GM12878 (cell line): ENCODE measurements at regions not wholly inside any gene's neighbourhood (a gene's known extent, or its start where the extent isn't known, plus 50 kb on each side); places are given as distances from the start of the nearest gene placed in this dataset.

Experiments
- ATF7 ChIP-seq: fragments of 450-650 bp; IDR thresholded peaks from 2 replicates; pipeline ENCODE4 v1.6.1; 2016; ENCODE audit warnings: low read depth, mild to moderate bottlenecking
- BMI1 ChIP-seq: fragments of 450-650 bp; IDR thresholded peaks from 2 replicates; pipeline ENCODE4 v1.6.1; 2016; ENCODE audit warnings: mild to moderate bottlenecking, moderate library complexity, borderline replicate concordance
- EP300 ChIP-seq, 2 experiments: fragments of 150-350 bp in 1 of 2; IDR thresholded peaks; 2 replicates each; pipeline ENCODE4 v1.6.1; 2011 to 2012; ENCODE audit warnings: low read depth in 2 of 2, low read length in 2 of 2, borderline replicate concordance in 1 of 2, improper control_type of control experiment in 1 of 2, inconsistent platforms in 1 of 2; ENCODE audit not compliant: control insufficient read depth in 1 of 2
- HDAC2 ChIP-seq: fragments of 200-600 bp; sonication (generic); IDR thresholded peaks from 2 replicates; pipeline ENCODE4 v1.6.1; 2017
- JUNB ChIP-seq: IDR thresholded peaks from 2 replicates; pipeline ENCODE4 v1.6.1; 2016; ENCODE audit warnings: antibody characterized with exemption, mild to moderate bottlenecking
- KAT2A ChIP-seq: conservative IDR thresholded peaks from 2 replicates; pipeline ENCODE4 v1.6.1; 2011; ENCODE audit warnings: low read depth, low read length; ENCODE audit not compliant: control insufficient read depth
- MEF2A ChIP-seq: IDR thresholded peaks from 2 replicates; pipeline ENCODE4 v1.6.1; 2011; ENCODE audit warnings: low read depth, mild to moderate bottlenecking, low read length, moderate library complexity; ENCODE audit not compliant: insufficient read depth
- NBN ChIP-seq: fragments of 450-650 bp; IDR thresholded peaks from 2 replicates; pipeline ENCODE4 v1.6.1; 2016
- NFIC ChIP-seq: IDR thresholded peaks from 2 replicates; pipeline ENCODE4 v1.6.1; 2012; ENCODE audit warnings: low read depth, mild to moderate bottlenecking, inconsistent platforms, low read length, moderate library complexity
- PAX5 ChIP-seq: IDR thresholded peaks from 2 replicates; pipeline ENCODE4 v1.6.1; 2011; ENCODE audit warnings: low read depth, low read length, borderline replicate concordance
- SIX5 ChIP-seq: IDR thresholded peaks from 2 replicates; pipeline ENCODE4 v1.6.1; 2011; ENCODE audit warnings: mild to moderate bottlenecking, low read depth, low read length, moderate library complexity; ENCODE audit not compliant: severe bottlenecking
- SMC3 ChIP-seq: IDR thresholded peaks from 2 replicates; pipeline ENCODE4 v1.6.1; 2011; ENCODE audit warnings: low read length, improper control_type of control experiment, borderline replicate concordance
- YY1 ChIP-seq: IDR thresholded peaks from 2 replicates; pipeline ENCODE4 v1.6.1; 2011; ENCODE audit warnings: low read depth, mild to moderate bottlenecking, low read length
- TF ChIP-seq, protein P1 (sequence below): fragments of 450-650 bp; IDR thresholded peaks from 2 replicates; pipeline ENCODE4 v1.6.1; 2017; ENCODE audit warnings: mild to moderate bottlenecking, low read depth, inconsistent platforms; ENCODE audit not compliant: poor library complexity, severe bottlenecking
- TF ChIP-seq, protein P2 (sequence below), 3 experiments: IDR thresholded peaks in 2 of 3; conservative IDR thresholded peaks in 1 of 3; 2 replicates each; pipeline ENCODE4 v1.5.1; 2011; ENCODE audit warnings: low read depth in 3 of 3, low read length in 3 of 3, mild to moderate bottlenecking in 3 of 3, control low read depth in 2 of 3, moderate library complexity in 2 of 3, inconsistent platforms in 1 of 3, mixed read lengths in 1 of 3; ENCODE audit not compliant: control insufficient read depth in 2 of 3, insufficient read depth in 1 of 3; ENCODE audit errors: extremely low read depth in 1 of 3
- TF ChIP-seq, protein P3 (sequence below): IDR thresholded peaks from 2 replicates; pipeline ENCODE4 v1.6.1; 2012; ENCODE audit warnings: mild to moderate bottlenecking, low read depth, low read length
- TF ChIP-seq, protein P4 (sequence below): IDR thresholded peaks from 2 replicates; pipeline ENCODE4 v1.6.1; 2012; ENCODE audit warnings: improper control_type of control experiment, low read depth, low read length; ENCODE audit not compliant: insufficient replicate concordance

DNA sequence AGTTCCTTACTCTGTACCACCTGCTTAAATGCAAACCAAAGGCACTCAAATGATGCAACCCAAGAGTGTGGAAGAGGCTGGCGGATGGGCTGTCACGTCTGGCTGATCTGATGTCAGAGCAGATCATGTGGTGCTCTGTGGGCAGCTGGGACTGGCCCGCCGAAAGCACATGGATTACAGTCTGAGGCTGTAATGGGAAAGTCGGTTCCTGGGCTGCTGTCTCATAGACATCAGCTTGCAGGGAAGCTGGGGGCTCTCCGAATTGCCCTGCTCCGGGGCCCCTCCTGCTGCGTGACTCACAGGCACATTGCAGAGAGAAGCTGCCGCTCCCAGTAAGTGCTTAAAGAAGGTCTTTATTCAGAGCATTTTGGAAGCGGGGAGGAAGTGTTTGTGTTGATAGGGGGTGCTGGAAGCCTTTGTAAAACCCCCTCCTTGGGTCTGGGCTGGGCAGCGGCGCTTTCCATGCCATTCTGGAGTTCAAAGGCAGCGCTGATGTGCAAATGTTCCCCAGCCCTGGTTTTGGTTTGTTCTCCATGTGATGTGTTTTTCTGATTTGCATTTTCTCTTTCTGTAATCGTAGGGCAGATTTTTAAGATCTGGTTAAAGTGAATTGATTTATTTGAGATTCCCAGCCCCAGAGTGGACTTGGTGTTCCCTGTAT lies 181.1 kb downstream of the LARP7 start (continued):
- TF ChIP-seq, protein P1, sequence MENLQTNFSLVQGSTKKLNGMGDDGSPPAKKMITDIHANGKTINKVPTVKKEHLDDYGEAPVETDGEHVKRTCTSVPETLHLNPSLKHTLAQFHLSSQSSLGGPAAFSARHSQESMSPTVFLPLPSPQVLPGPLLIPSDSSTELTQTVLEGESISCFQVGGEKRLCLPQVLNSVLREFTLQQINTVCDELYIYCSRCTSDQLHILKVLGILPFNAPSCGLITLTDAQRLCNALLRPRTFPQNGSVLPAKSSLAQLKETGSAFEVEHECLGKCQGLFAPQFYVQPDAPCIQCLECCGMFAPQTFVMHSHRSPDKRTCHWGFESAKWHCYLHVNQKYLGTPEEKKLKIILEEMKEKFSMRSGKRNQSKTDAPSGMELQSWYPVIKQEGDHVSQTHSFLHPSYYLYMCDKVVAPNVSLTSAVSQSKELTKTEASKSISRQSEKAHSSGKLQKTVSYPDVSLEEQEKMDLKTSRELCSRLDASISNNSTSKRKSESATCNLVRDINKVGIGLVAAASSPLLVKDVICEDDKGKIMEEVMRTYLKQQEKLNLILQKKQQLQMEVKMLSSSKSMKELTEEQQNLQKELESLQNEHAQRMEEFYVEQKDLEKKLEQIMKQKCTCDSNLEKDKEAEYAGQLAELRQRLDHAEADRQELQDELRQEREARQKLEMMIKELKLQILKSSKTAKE = no peak
- TF ChIP-seq HDAC2 (no peak), PAX5 (peak; percentile 82), SMC3 (0 out of 2 replicates have a peak, but pooled peaks have one; percentile 3), BMI1 (no peak), YY1 (peak; percentile 35; the same call in 1 of the 2 replicates), MEF2A (no peak), ATF7 (peak; percentile 84), JUNB (no peak), KAT2A (no peak), SIX5 (no peak), NBN (peak; percentile 75; the same call in 1 of the 2 replicates), NFIC (no peak), EP300 (IDR thresholded peaks at IDR 0.05; ENCODE audit: borderline replicate concordance in 1 of 2, control insufficient read depth in 1 of 2, low read depth in 2 of 2, low read length in 2 of 2) (0 out of 4 replicates have a peak, but pooled peaks of 1 of the 2 experiments have one; percentile 6)
- TF ChIP-seq, protein P2, sequence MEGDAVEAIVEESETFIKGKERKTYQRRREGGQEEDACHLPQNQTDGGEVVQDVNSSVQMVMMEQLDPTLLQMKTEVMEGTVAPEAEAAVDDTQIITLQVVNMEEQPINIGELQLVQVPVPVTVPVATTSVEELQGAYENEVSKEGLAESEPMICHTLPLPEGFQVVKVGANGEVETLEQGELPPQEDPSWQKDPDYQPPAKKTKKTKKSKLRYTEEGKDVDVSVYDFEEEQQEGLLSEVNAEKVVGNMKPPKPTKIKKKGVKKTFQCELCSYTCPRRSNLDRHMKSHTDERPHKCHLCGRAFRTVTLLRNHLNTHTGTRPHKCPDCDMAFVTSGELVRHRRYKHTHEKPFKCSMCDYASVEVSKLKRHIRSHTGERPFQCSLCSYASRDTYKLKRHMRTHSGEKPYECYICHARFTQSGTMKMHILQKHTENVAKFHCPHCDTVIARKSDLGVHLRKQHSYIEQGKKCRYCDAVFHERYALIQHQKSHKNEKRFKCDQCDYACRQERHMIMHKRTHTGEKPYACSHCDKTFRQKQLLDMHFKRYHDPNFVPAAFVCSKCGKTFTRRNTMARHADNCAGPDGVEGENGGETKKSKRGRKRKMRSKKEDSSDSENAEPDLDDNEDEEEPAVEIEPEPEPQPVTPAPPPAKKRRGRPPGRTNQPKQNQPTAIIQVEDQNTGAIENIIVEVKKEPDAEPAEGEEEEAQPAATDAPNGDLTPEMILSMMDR (IDR thresholded peaks at IDR 0.05 in 2 of 3, conservative IDR thresholded peaks at IDR 0.05 in 1 of 3; ENCODE audit: control insufficient read depth in 2 of 3, extremely low read depth in 1 of 3, insufficient read depth in 1 of 3, low read depth in 3 of 3, low read length in 3 of 3) = peak in 1 of 3 experiments; percentile 32; a peak in 1 of 6 replicates
- TF ChIP-seq, protein P3, sequence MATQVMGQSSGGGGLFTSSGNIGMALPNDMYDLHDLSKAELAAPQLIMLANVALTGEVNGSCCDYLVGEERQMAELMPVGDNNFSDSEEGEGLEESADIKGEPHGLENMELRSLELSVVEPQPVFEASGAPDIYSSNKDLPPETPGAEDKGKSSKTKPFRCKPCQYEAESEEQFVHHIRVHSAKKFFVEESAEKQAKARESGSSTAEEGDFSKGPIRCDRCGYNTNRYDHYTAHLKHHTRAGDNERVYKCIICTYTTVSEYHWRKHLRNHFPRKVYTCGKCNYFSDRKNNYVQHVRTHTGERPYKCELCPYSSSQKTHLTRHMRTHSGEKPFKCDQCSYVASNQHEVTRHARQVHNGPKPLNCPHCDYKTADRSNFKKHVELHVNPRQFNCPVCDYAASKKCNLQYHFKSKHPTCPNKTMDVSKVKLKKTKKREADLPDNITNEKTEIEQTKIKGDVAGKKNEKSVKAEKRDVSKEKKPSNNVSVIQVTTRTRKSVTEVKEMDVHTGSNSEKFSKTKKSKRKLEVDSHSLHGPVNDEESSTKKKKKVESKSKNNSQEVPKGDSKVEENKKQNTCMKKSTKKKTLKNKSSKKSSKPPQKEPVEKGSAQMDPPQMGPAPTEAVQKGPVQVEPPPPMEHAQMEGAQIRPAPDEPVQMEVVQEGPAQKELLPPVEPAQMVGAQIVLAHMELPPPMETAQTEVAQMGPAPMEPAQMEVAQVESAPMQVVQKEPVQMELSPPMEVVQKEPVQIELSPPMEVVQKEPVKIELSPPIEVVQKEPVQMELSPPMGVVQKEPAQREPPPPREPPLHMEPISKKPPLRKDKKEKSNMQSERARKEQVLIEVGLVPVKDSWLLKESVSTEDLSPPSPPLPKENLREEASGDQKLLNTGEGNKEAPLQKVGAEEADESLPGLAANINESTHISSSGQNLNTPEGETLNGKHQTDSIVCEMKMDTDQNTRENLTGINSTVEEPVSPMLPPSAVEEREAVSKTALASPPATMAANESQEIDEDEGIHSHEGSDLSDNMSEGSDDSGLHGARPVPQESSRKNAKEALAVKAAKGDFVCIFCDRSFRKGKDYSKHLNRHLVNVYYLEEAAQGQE = no peak
- TF ChIP-seq, protein P4, sequence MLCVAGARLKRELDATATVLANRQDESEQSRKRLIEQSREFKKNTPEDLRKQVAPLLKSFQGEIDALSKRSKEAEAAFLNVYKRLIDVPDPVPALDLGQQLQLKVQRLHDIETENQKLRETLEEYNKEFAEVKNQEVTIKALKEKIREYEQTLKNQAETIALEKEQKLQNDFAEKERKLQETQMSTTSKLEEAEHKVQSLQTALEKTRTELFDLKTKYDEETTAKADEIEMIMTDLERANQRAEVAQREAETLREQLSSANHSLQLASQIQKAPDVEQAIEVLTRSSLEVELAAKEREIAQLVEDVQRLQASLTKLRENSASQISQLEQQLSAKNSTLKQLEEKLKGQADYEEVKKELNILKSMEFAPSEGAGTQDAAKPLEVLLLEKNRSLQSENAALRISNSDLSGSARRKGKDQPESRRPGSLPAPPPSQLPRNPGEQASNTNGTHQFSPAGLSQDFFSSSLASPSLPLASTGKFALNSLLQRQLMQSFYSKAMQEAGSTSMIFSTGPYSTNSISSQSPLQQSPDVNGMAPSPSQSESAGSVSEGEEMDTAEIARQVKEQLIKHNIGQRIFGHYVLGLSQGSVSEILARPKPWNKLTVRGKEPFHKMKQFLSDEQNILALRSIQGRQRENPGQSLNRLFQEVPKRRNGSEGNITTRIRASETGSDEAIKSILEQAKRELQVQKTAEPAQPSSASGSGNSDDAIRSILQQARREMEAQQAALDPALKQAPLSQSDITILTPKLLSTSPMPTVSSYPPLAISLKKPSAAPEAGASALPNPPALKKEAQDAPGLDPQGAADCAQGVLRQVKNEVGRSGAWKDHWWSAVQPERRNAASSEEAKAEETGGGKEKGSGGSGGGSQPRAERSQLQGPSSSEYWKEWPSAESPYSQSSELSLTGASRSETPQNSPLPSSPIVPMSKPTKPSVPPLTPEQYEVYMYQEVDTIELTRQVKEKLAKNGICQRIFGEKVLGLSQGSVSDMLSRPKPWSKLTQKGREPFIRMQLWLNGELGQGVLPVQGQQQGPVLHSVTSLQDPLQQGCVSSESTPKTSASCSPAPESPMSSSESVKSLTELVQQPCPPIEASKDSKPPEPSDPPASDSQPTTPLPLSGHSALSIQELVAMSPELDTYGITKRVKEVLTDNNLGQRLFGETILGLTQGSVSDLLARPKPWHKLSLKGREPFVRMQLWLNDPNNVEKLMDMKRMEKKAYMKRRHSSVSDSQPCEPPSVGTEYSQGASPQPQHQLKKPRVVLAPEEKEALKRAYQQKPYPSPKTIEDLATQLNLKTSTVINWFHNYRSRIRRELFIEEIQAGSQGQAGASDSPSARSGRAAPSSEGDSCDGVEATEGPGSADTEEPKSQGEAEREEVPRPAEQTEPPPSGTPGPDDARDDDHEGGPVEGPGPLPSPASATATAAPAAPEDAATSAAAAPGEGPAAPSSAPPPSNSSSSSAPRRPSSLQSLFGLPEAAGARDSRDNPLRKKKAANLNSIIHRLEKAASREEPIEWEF = no peak
